Activated B cell treated with CpG ODN at 0.5 μM for 24 hours (primary cell): ENCODE measurements at regions not wholly inside any gene's neighbourhood (a gene's known extent, or its start where the extent isn't known, plus 50 kb on each side); places are given as distances from the start of the nearest gene placed in this dataset.
"Not testable (repeated sequence)": the region's sequence is repeated elsewhere in the genome, so short reads cannot be mapped to it uniquely, and the experiment has no call there.

Experiments used
- ATAC-seq: fragments of 200-7000 bp; cut with Tn5 transposase; one replicate; pipeline ENCODE4 v1.10.0; 2021; ENCODE audit warnings: low read depth, mild to moderate bottlenecking, moderate library complexity
- CTCF ChIA-PET: fragments of 350-600 bp; sonication (Branson Sonifier 250); formaldehyde crosslinking; loops from one replicate; lab custom pipeline; 2021; ENCODE audit warnings: antibody characterized with exemption; lab: Charles Lee
- POLR2A ChIA-PET: fragments of 350-600 bp; sonication (Branson Sonifier 250); formaldehyde crosslinking; loops from one replicate; lab custom pipeline; 2021; ENCODE audit warnings: antibody characterized with exemption; lab: Charles Lee
- DNase-seq: peaks from one replicate; pipeline ENCODE4 v3.0.0; 2022
- H3K27ac Mint-ChIP-seq: one replicate; pipeline ENCODE4 v1.8.0; 2020; ENCODE audit warnings: mixed read lengths
- H3K27me3 Mint-ChIP-seq: one replicate; pipeline ENCODE4 v1.8.0; 2021; ENCODE audit warnings: mixed read lengths
- H3K36me3 Mint-ChIP-seq: one replicate; pipeline ENCODE4 v1.8.0; 2021; ENCODE audit warnings: low read depth, mixed read lengths
- H3K4me1 Mint-ChIP-seq: one replicate; pipeline ENCODE4 v1.8.0; 2021; ENCODE audit warnings: mixed read lengths
- H3K4me3 Mint-ChIP-seq: one replicate; pipeline ENCODE4 v1.8.0; 2020; ENCODE audit warnings: mild to moderate bottlenecking, mixed read lengths
- H3K9me3 Mint-ChIP-seq: one replicate; pipeline ENCODE4 v1.8.0; 2020; ENCODE audit warnings: mixed read lengths
- intact Hi-C: fragments of 100-400 bp; cut with micrococcal nuclease; formaldehyde crosslinking; loops from one replicate; pipeline ENCODE4 v1.15.1; 2024

- H3K27ac Mint-ChIP-seq, intact Hi-C loops: not testable (repeated sequence)
- peak; percentile 25 for ATAC-seq
These were observed 150.5 kb downstream of the GTF2H2C start for GRCh38 chr5:69710475-69710874.

More at GRCh38 chr5:69710475-69710874, 150.5 kb downstream of the GTF2H2C start:
- POLR2A ChIA-PET, H3K27me3 Mint-ChIP-seq, H3K4me3 Mint-ChIP-seq, CTCF ChIA-PET, H3K36me3 Mint-ChIP-seq, H3K4me1 Mint-ChIP-seq, H3K9me3 Mint-ChIP-seq, DNase-seq: not testable (repeated sequence)
